ENCODE measurements at regions not wholly inside any gene's neighbourhood (a gene's known extent, or its start where the extent isn't known, plus 50 kb on each side); places are given as distances from the start of the nearest gene placed in this dataset.

DNA sequence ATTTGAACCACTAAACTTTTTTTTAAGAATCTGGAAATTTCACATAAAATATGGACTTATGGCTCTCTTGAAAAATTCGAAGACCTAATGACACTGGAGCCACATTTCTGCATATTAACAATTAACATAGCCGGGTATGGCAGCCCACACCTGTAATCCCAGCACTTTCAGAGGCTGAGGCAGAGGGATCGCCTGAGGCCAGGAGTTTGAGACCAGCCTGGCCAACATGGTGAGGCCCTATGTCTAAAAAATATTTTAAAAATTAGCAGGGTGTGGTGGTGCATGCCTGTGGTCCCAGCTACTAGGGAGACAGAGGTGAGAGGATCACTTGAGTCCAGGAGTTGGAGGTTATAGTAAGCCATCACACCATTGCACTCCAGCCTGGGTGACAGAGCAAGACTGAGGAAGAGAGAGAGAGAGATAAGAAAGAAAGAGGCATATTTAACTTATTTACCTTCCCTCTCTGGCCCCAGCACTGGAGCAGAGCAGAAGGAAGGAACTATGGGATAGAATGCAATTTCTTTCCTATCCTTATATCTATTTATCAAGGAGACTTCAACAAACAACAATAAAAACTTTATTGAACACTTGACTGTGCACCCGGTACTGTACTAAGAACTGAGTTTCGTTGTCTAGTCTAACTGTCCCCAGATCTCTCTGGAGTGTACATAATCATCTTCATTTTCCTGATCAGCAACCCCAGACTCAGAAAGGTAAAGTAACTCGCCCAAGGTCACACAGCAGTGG lies 63.6 kb upstream of the EYA2 start:
- no peaks in the 10 kb centered on the region for H3K4me1 ChIP-seq
- H3K36me3 Mint-ChIP-seq = no peaks in the 10 kb centered on the region
- no peaks in the 10 kb centered on the region for H4K20me1 ChIP-seq (ENCODE audit: low read depth)
- no peak for DNase-seq (ENCODE audit: low spot score)
- no peak overlapping the region for H3K9ac ChIP-seq
- TF ChIP-seq, protein P1, sequence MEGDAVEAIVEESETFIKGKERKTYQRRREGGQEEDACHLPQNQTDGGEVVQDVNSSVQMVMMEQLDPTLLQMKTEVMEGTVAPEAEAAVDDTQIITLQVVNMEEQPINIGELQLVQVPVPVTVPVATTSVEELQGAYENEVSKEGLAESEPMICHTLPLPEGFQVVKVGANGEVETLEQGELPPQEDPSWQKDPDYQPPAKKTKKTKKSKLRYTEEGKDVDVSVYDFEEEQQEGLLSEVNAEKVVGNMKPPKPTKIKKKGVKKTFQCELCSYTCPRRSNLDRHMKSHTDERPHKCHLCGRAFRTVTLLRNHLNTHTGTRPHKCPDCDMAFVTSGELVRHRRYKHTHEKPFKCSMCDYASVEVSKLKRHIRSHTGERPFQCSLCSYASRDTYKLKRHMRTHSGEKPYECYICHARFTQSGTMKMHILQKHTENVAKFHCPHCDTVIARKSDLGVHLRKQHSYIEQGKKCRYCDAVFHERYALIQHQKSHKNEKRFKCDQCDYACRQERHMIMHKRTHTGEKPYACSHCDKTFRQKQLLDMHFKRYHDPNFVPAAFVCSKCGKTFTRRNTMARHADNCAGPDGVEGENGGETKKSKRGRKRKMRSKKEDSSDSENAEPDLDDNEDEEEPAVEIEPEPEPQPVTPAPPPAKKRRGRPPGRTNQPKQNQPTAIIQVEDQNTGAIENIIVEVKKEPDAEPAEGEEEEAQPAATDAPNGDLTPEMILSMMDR (IDR thresholded peaks at IDR 0.05) = no peak
- TF ChIP-seq EZH2 (IDR thresholded peaks at IDR 0.05) (no peak), EZH2phosphoT487 (IDR thresholded peaks at IDR 0.05) (no peak)
- no peaks in the 10 kb centered on the region for H3K9me3 ChIP-seq (ENCODE audit: low read depth)
- no peaks in the 10 kb centered on the region for H3K9me3 Mint-ChIP-seq
- H3K4me3 ChIP-seq = no peak overlapping the region
- H3K27me3 Mint-ChIP-seq (ENCODE audit: insufficient read depth, low read depth) = peaks cover 3% of the 10 kb centered on the region
- H3K4me1 Mint-ChIP-seq = peaks cover 7% of the 10 kb centered on the region
- no peak overlapping the region for H3K27ac Mint-ChIP-seq
- no peak overlapping the region for H3K4me3 Mint-ChIP-seq
- no peak overlapping the region for H3K4me2 ChIP-seq
- H3K27ac ChIP-seq = no peak overlapping the region
- no peaks in the 10 kb centered on the region for H3K79me2 ChIP-seq (ENCODE audit: low read depth)
- no peaks in the 10 kb centered on the region for H3K36me3 ChIP-seq
- H2AFZ ChIP-seq (replicated peaks) = no peak overlapping the region
- H3F3A ChIP-seq (ENCODE audit: low read depth) = no peaks in the 10 kb centered on the region
- no peaks in the 10 kb centered on the region for H3K27me3 ChIP-seq

DNA sequence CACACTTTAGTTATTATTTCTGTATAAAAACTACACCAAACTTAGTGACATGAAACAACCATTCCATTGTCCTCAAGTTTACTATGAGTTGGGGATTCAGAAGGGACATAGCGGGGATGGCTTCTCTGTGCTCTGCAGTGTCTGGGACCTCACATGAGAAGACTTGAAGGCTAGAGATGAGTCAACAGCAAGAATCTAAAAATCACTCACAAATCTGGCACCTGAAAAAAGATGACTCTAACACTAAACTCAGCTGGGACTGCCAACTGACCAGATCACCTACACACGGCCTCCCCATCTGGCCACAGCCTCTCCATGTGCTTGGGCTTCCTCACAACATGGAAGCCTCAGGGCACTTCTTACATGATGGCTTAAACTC lies 63.0 kb upstream of the EYA2 start:
- Mint-ChIP-seq H3K27me3 (ENCODE audit: insufficient read depth, low read depth) (peaks cover 3% of the 10 kb centered on the region), H3K9me3 (no peaks in the 10 kb centered on the region), H3K4me1 (peaks cover 7% of the 10 kb centered on the region), H3K4me3 (no peak overlapping the region), H3K27ac (no peak overlapping the region), H3K36me3 (no peaks in the 10 kb centered on the region)
- TF ChIP-seq EZH2phosphoT487 (IDR thresholded peaks at IDR 0.05) (no peak), EZH2 (IDR thresholded peaks at IDR 0.05) (no peak)
- no peaks in the 10 kb centered on the region for H3K36me3 ChIP-seq
- H3K4me3 ChIP-seq = no peak overlapping the region
- no peaks in the 10 kb centered on the region for H4K20me1 ChIP-seq (ENCODE audit: low read depth)
- no peaks in the 10 kb centered on the region for H3K9me3 ChIP-seq (ENCODE audit: low read depth)
- no peak overlapping the region for H3K4me2 ChIP-seq
- no peaks in the 10 kb centered on the region for H3F3A ChIP-seq (ENCODE audit: low read depth)
- no peaks in the 10 kb centered on the region for H3K27me3 ChIP-seq
- no peak overlapping the region for H3K27ac ChIP-seq
- DNase-seq (ENCODE audit: low spot score) = no peak
- no peak overlapping the region for H2AFZ ChIP-seq (replicated peaks)
- no peak overlapping the region for H3K9ac ChIP-seq
- no peaks in the 10 kb centered on the region for H3K4me1 ChIP-seq
- no peaks in the 10 kb centered on the region for H3K79me2 ChIP-seq (ENCODE audit: low read depth)

DNA sequence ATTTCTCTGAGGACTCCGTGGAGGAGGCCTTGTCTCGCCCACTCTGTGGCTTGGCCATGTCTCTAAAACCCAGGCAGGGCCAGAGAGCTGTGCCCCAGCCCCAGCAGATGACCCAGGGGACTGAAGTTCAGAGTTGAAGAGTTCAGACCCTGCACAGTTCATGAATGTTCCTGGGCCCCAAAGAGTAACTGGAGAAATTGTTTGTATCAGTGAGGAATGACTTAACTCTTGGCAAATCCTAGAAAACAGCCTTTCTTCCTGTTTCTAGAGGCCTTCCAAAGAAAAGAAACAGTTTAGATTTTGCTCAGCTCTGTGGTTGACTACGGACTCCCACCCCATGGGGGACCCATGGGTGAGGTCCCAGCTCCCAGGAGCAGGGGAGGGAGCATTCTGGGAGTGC lies 62.1 kb upstream of the EYA2 start:
- no peaks in the 10 kb centered on the region for H3K79me2 ChIP-seq (ENCODE audit: low read depth)
- DNase-seq (ENCODE audit: low spot score) = no peak

DNA sequence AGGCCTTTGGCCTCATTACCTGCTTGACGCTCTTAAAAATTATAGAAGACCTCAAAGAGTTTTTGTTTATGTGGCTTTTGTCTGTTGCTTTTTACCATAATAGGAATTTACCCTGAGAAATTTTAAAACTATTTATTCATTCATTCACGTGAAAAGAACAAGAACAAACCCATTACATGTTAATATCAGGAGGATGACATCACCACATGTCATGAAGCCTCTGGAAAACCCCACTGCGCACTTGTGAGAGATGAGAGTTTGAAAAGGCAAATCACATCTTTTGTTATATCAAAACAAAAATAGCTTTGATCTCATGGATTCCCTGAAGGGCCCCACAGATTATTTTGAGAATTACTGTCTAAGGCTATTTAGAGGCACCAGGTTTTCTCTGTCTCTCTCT lies 61.3 kb upstream of the EYA2 start:
- no peak for DNase-seq (ENCODE audit: low spot score)
- Mint-ChIP-seq H3K4me1 (peaks cover 7% of the 10 kb centered on the region), H3K9me3 (no peaks in the 10 kb centered on the region), H3K27me3 (ENCODE audit: insufficient read depth, low read depth) (no peaks in the 10 kb centered on the region), H3K27ac (no peak overlapping the region), H3K36me3 (no peaks in the 10 kb centered on the region), H3K4me3 (no peak overlapping the region)
- Histone ChIP-seq H3K4me1 (peaks cover 3% of the 10 kb centered on the region), H3F3A (ENCODE audit: low read depth) (no peaks in the 10 kb centered on the region), H3K27ac (no peak overlapping the region), H3K36me3 (no peaks in the 10 kb centered on the region), H2AFZ (replicated peaks) (no peak overlapping the region), H3K4me3 (no peak overlapping the region), H3K9ac (no peak overlapping the region), H4K20me1 (ENCODE audit: low read depth) (no peaks in the 10 kb centered on the region), H3K27me3 (no peaks in the 10 kb centered on the region), H3K79me2 (ENCODE audit: low read depth) (no peaks in the 10 kb centered on the region), H3K9me3 (ENCODE audit: low read depth) (no peaks in the 10 kb centered on the region), H3K4me2 (no peak overlapping the region)
- no peak for TF ChIP-seq EZH2 (IDR thresholded peaks at IDR 0.05)
- TF ChIP-seq, protein P1 (IDR thresholded peaks at IDR 0.05) = no peak
- TF ChIP-seq EZH2phosphoT487 (IDR thresholded peaks at IDR 0.05) = no peak

More for the DNA sequence above, 62.1 kb upstream of the EYA2 start:
- Mint-ChIP-seq H3K36me3 (no peaks in the 10 kb centered on the region), H3K4me3 (no peak overlapping the region), H3K27ac (no peak overlapping the region), H3K9me3 (no peaks in the 10 kb centered on the region), H3K4me1 (peaks cover 7% of the 10 kb centered on the region), H3K27me3 (ENCODE audit: insufficient read depth, low read depth) (peaks cover 3% of the 10 kb centered on the region)
- TF ChIP-seq EZH2 (IDR thresholded peaks at IDR 0.05) (no peak), EZH2phosphoT487 (IDR thresholded peaks at IDR 0.05) (no peak)
- TF ChIP-seq, protein P1 (IDR thresholded peaks at IDR 0.05) = no peak
- Histone ChIP-seq H2AFZ (replicated peaks) (no peak overlapping the region), H3F3A (ENCODE audit: low read depth) (no peaks in the 10 kb centered on the region), H3K36me3 (no peaks in the 10 kb centered on the region), H3K27me3 (no peaks in the 10 kb centered on the region), H4K20me1 (ENCODE audit: low read depth) (no peaks in the 10 kb centered on the region), H3K27ac (no peak overlapping the region), H3K4me1 (no peaks in the 10 kb centered on the region), H3K4me3 (no peak overlapping the region), H3K9me3 (ENCODE audit: low read depth) (no peaks in the 10 kb centered on the region), H3K4me2 (no peak overlapping the region), H3K9ac (no peak overlapping the region)

All from neural progenitor cell (in vitro differentiated cells).